Peyer's patch (tissue), 4 donors: ENCODE measurements at regions not wholly inside any gene's neighbourhood (a gene's known extent, or its start where the extent isn't known, plus 50 kb on each side); places are given as distances from the start of the nearest gene placed in this dataset.
A peak's percentile ranks its signal among the peaks of the same experiment; 100 is the strongest.

Source experiments
- POLR2A ChIP-seq, 2 donors: fragments of 450-650 bp; IDR thresholded peaks; one replicate each; pipeline ENCODE4 v1.5.1; 2017; ENCODE audit warnings: antibody characterized with exemption in 2 of 2, mild to moderate bottlenecking in 2 of 2, moderate library complexity in 2 of 2
- TF ChIP-seq, protein P1 (sequence below), 6 experiments: fragments of 450-650 bp in 4 of 6; fragments of 200-600 bp in 2 of 6; sonication (generic) in 1 of 6; IDR thresholded peaks; one replicate each; pipeline ENCODE4 v1.5.1; 2017 to 2019; ENCODE audit warnings: antibody characterized with exemption in 6 of 6, mild to moderate bottlenecking in 3 of 6, moderate library complexity in 1 of 6

DNA sequence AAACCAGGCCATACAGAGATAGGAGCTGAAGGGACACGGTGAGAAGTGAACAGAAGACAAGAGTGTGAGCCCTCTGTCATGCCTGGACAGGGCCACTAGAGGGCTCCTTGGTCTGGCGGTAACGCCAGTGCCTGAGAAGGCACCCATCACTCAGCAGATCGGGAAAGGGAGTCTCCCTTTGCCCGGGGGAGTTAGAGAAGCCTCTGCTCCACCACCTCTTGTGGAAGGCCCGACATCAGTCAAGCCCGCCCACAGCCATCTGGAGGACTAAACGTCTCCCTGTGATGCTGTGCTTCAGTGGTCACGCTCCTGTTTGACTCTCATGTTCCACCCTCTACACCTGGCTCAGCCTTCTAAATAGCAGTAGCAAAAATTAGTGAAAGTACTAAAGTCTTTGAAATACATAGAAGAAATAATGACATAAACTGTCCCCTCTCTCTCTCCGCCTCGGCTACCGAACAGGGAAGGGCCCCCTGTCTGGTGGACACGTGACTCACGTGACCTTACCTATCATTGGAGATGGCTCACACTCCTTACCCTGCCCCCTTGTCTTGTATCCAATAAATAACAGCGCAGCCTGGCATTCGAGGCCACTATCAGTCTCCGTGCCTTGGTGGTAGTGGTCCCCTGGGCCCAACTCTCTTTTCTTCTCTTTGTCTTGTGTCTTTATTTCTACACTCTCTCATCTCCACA, 66.7 kb downstream of the RPP21 start:
- TF ChIP-seq POLR2A (IDR thresholded peaks at IDR 0.05): no peak
- TF ChIP-seq, protein P1, sequence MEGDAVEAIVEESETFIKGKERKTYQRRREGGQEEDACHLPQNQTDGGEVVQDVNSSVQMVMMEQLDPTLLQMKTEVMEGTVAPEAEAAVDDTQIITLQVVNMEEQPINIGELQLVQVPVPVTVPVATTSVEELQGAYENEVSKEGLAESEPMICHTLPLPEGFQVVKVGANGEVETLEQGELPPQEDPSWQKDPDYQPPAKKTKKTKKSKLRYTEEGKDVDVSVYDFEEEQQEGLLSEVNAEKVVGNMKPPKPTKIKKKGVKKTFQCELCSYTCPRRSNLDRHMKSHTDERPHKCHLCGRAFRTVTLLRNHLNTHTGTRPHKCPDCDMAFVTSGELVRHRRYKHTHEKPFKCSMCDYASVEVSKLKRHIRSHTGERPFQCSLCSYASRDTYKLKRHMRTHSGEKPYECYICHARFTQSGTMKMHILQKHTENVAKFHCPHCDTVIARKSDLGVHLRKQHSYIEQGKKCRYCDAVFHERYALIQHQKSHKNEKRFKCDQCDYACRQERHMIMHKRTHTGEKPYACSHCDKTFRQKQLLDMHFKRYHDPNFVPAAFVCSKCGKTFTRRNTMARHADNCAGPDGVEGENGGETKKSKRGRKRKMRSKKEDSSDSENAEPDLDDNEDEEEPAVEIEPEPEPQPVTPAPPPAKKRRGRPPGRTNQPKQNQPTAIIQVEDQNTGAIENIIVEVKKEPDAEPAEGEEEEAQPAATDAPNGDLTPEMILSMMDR (IDR thresholded peaks at IDR 0.05): peak; percentile 57 to 85 (median 66)
